DND-41 (cell line): ENCODE measurements at regions not wholly inside any gene's neighbourhood (a gene's known extent, or its start where the extent isn't known, plus 50 kb on each side); places are given as distances from the start of the nearest gene placed in this dataset.

ENCODE experiments used
- EZH2 ChIP-seq: IDR thresholded peaks from 3 replicates; pipeline ENCODE4 v1.6.1; 2012; ENCODE audit warnings: borderline replicate concordance, low read depth, mild to moderate bottlenecking, moderate library complexity, low read length, inconsistent platforms; ENCODE audit not compliant: severe bottlenecking
- TF ChIP-seq, protein P1 (sequence below): IDR thresholded peaks from 2 replicates; pipeline ENCODE4 v1.5.1; 2012; ENCODE audit warnings: borderline replicate concordance, low read length, moderate library complexity, mild to moderate bottlenecking; ENCODE audit not compliant: poor library complexity, severe bottlenecking; ENCODE audit errors: extremely low read depth

DNA sequence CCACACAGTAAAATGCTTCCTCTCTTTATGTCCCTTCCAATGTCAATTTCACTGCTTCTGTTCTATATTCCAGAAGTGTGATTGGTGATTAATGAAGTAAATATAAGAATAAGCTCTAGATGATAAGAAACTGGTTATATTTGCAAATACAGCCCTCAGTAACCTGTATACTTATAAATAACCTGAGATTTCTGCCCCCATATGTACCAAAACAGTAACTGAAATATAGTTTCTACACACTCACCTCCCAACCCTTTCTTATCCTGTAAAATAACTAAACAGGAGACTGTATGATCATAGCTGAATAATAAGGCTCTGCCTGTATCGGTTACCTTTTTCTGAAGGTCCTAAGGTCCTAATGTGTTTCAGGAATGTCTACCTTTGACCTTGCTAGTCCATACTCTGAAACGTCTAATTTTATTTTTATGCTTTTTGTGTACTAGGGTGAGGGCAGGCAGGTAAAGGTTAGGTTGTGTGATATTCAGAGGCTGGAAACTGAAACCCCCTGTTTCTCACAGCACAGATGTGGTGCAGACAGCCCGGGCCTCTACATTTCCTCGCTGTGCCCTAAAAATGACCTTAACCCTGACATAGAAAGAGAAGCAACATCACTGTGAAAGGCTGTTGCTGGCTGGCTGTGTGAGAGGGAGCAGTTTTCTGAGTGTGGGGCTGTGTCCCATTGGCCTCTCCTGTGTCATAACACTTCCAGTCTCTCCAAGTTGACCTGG, 378.8 kb downstream of the CENPW start:
- TF ChIP-seq, protein P1, sequence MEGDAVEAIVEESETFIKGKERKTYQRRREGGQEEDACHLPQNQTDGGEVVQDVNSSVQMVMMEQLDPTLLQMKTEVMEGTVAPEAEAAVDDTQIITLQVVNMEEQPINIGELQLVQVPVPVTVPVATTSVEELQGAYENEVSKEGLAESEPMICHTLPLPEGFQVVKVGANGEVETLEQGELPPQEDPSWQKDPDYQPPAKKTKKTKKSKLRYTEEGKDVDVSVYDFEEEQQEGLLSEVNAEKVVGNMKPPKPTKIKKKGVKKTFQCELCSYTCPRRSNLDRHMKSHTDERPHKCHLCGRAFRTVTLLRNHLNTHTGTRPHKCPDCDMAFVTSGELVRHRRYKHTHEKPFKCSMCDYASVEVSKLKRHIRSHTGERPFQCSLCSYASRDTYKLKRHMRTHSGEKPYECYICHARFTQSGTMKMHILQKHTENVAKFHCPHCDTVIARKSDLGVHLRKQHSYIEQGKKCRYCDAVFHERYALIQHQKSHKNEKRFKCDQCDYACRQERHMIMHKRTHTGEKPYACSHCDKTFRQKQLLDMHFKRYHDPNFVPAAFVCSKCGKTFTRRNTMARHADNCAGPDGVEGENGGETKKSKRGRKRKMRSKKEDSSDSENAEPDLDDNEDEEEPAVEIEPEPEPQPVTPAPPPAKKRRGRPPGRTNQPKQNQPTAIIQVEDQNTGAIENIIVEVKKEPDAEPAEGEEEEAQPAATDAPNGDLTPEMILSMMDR: no peak
- TF ChIP-seq EZH2: no peak
